GM18498 (cell line): ENCODE measurements at regions not wholly inside any gene's neighbourhood (a gene's known extent, or its start where the extent isn't known, plus 50 kb on each side); places are given as distances from the start of the nearest gene placed in this dataset.

Source experiments
- ATAC-seq: cut with Tn5 transposase; IDR thresholded peaks from one replicate; pipeline ENCODE4 v1.9.1; 2021; ENCODE audit warnings: mild to moderate bottlenecking, moderate library complexity; ENCODE audit not compliant: unreplicated experiment

DNA sequence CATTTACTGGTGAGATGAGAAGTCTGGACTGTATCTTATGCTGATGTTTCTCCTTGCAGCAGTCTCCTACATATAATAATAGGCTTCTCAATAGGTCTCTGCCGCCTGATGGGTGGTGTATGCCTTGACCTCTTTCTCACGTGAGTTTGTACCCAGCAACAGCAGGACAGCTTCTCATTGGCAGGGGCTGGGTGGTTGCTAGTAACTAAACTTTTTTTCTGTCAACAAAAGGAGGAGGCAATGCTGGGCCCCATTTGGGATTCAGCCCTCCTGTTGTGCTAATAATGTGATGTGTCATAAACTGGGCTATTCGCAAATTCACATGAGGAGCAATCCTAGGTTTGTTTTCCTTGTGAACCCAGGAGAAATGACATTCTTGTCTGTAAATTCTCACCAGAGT lies 533.6 kb downstream of the GATA3 start:
- ATAC-seq, result no peak

DNA sequence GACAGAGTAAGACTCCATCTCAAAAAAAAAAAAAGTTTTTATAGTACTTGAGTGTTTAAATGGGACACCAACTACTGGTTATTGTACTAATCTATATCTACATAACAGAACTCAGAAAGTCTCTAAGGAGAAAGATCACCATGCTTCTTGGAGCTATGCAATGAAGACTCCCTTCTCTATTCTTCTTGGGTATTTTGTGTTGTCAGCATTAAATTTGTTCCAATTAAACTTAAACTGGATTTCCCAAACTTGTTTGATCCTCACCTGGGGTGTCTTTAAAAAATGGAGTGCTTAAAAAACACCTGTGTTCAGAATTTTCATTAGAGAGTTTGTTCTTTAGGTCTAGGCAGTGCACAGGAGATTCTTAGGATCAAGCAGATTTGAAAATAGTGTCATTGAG lies 536.0 kb downstream of the GATA3 start:
- ATAC-seq, result no peak

DNA sequence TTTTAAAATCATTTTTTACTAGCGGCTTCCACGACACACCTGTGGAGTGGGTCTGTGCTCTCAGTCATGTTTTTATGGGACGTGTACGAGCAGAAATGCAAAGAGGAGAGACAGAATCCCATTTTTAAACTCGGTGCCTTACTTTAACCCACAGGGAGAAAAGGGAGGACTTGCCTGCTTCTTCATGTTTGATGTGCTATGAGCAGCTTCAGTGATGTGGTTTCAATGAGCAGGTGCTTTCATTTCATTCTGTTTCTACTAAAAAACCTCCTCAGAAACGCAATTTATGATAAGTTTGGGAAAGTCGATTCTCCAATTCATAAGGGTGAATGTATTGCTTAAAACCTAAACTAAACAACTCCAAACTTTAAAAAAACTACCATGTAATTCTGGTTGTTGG lies 537.2 kb downstream of the GATA3 start:
- ATAC-seq, result no peak

GRCh38 chr10:8594176-8594575 lies 539.7 kb downstream of the GATA3 start:
- no peak for ATAC-seq

DNA sequence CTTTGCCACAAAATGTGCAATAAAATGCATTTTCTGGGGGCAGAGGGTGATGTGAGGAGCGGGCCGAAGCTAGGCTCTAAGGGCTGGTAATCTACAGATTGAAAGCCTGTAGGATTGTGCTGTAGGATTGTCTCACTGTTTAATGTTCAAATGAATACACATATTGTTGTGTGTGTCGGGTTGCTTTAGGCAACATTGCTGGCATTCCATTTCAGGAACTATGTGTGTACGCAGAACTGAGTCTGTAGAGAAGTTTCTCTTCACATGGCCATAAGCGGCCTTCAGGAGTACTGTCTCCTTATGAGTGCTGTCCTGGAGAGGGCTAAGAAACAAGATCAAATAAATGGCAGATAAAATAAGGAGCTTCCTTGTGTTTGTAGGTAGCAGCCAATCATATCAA lies 540.2 kb downstream of the GATA3 start:
- no peak for ATAC-seq

- no peak for ATAC-seq
These were observed 540.7 kb downstream of the GATA3 start for GRCh38 chr10:8595140-8595539.

DNA sequence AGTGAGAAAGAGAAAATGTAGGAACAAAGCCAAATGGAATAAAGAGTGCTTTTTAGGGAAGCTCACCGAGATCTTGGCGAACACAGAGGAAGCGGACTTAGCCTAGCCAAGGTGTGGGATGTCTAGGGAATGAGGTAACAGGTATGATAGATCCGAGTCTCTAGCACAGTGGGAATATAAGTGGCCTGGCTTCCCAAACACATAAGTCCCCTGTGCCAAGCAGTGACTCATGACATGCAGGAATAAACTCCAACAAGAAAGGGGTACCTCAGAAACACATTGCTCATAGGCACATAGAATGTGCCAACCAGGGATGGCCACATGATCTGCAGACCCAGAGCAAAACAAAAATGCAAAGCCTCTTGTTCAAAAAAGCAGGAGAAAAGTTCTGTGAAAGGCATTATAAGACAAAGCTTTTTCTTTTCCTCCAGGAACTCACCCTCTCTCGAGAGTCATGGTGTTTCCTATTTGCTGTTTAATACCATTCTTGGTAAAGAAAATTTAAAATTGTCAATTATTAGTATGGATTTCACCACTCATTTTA lies 542.5 kb downstream of the GATA3 start:
- no peak for ATAC-seq

DNA sequence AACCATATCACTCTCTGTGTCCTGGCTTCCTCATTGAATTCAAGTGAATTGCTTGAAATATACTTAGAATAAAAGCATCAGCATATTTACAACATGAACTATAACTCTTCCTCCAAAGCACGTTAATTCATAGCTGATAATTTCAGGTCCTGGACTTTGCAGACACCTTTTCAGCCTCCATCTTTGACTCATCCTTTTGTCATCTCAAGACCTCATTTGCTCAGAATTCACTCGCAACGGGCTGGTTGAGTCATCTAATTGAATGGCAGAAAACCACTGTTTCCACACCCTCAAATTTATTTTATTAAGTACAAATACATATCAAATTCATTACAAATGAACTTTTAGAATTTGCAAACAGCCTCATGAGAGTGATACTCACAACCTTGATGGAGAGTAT lies 545.7 kb downstream of the GATA3 start:
- no peak for ATAC-seq

DNA sequence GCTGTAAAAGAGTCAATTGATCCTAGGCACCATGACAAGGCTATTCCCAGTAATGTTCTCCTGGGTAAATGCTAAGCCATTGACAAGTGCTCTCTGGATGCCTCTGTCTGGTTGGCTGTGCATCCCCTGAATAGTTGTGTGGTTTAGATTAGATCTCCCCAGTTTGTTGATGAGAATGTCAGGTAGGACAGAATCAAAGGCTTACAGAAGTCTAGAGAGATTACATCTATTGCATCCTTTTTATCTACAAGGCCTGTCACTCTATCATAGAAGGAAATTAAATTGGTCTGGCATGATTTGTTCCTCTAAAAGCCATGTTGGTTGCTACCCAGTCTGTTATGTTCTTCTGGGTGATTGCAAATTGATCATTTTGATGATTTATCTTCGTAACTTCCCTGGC lies 548.3 kb downstream of the GATA3 start:
- no peak for ATAC-seq

GRCh38 chr10:8614054-8614565 lies 559.6 kb downstream of the GATA3 start:
- ATAC-seq, result no peak

GRCh38 chr10:8615118-8615517 lies 560.6 kb downstream of the GATA3 start:
- ATAC-seq, result no peak

DNA sequence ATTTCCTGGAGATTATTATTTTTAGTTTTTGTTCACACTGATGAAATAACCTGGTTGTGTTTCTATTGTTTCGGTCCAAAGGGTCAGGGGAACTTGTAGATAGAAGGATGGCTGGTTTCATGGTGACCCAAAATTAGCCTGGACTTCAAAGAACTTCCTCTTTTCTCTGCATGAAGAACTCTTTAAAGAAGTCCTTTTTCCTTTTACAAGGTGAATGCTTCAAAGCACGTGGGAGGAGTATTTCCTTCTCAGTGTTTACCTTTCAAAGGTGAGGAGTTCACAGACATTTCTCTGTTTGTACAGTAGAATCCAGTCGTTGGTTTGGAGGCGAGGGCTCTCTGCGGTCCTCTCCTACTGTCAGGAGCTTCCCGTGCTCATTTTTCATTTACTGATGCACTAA lies 561.7 kb downstream of the GATA3 start:
- no peak for ATAC-seq

DNA sequence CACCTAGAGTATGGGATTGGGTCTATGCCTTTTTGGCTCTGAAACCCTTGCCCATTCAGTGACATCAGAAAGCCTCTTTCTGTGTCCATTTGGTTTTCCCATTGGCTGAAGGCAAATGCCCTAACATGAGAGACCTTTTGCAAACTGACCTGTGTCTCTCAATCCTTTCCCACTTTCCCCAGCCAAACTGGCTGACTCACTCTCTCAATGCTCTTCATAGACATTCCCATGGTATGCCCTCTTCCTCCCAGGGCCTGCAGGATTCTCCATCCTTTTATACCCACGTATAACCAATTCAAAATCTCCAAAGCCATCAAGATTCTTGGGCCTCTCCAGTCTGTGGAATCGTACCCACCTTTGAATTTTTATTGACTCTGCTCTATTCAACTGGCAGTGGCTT lies 563.3 kb downstream of the GATA3 start:
- no peak for ATAC-seq

DNA sequence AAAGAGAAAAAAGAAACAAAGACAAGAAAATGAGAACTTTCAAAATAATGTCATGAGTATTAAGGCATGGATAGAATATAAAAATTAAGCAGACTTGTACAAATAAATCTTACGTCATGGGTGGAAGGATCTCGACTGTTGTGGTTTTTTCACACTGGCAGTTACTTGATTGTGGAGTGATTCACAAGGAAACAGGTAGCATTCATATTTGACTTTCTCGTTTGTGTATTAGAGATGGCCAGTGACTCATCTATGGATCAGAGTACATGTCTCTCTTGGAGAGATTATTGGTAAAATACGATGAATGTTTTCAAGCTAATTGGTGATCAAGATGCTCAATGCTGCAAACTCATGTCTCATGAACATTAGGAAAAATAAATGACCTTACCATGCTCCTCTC lies 564.3 kb downstream of the GATA3 start:
- ATAC-seq, result no peak

DNA sequence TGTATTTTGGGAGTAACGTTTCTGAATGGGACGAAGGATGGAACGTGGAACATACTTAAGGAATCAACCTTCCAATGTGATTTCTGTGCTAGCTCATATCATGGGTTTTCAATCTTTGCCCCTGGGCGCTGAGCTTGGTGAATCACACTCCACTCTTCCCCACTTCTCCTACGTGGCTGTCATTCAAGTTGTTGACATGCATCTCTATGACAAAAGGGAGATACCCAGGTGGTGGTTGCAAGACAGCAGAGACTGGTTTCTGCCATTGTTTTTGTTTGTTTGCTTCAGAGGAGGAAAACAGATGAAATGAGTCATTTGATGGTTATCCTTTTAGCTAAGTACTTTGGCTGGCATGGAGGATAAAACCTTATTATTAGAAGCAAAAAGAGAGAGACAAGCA lies 573.9 kb downstream of the GATA3 start:
- ATAC-seq, result no peak

GRCh38 chr10:8633909-8634308 lies 579.4 kb downstream of the GATA3 start:
- no peak for ATAC-seq

- no peak for ATAC-seq
These were observed 581.9 kb downstream of the GATA3 start for GRCh38 chr10:8636371-8636770.

- no peak for ATAC-seq
These were observed 583.2 kb downstream of the GATA3 start for GRCh38 chr10:8637640-8638039.

- ATAC-seq, result no peak
These were observed 583.7 kb downstream of the GATA3 start for GRCh38 chr10:8638088-8638672.

DNA sequence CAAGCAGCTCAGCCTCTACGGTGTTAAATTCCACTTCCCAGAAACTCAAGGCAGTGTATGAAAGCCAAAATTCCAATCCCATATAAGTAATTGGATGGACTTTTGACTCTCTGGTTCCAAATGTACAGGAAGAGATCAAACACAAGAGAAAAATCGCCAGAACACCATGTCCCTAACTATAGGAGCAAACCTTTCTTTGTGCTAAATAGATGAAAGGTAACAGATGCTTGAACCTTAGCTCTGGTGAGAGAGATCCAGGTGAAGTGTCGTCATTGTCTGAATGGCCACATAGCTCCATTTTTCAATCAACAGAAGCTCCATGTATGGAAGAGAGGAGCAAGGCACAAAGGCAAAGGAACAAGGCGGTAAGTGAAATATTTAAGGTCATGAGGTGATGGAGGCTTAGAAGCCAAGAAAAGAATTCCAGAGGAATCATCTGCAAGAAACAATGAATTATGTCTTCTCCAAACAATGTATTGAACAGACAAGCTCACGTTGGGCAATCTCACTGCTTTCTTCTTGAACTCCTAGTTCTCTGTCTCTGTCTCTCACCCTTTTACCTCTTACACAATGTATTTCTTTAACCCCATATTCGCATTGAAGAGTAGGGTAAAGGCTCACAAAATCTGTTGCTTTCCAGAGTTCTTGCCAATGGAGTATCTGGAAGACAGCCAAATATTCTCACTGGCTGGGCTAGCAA lies 585.1 kb downstream of the GATA3 start:
- no peak for ATAC-seq

DNA sequence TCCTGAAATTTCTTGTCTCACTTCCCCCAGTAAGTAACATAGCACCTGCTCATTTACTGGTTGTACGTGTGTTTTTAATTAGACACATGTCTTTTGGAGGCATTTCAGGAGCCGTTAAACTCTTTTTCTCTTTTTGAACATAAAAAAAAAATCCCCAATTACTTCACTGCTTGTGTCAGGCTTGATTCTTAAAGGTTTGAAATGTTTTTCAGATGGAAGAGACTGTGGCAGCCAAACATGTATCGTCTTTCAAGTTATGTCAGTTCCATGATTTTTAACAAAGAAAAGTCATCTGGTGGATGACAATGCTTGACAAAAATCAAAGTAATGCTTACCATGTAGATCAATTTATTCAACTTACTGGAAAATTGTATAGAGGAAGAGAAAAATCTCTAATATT lies 585.8 kb downstream of the GATA3 start:
- ATAC-seq, result no peak

DNA sequence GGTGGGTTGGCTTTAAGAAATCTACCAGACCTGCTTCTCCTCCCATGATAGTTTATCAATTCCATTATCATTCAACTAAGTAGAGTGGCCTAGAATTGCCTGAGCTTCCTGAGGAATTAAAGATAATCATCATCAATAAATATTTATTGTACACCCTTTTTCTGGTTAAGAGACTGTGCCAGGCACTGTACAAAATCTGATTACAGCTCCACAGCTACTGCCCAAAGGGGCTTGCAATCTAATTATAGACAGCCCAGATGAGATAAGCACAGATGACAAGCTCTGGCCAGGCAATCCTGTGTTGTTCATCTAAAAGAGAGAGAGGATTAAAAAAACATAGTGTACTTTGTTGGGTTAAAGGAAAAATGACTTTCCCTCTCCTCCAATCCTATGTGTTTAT lies 586.4 kb downstream of the GATA3 start:
- ATAC-seq, result no peak

- no peak for ATAC-seq
These were observed 601.8 kb downstream of the GATA3 start for GRCh38 chr10:8656261-8656660.
